ENCODE measurements at regions not wholly inside any gene's neighbourhood (a gene's known extent, or its start where the extent isn't known, plus 50 kb on each side); places are given as distances from the start of the nearest gene placed in this dataset.
"Not testable (repeated sequence)": the region's sequence is repeated elsewhere in the genome, so short reads cannot be mapped to it uniquely, and the experiment has no call there.

- intact Hi-C loops (cut with micrococcal nuclease), result no loop called here
Measured at GRCh38 chr5:41995193-41995592, 70.1 kb downstream of the FBXO4 start.

- intact Hi-C loops (cut with micrococcal nuclease), result no loop called here
Measured at GRCh38 chr5:42001673-42002072, 76.6 kb downstream of the FBXO4 start.

DNA sequence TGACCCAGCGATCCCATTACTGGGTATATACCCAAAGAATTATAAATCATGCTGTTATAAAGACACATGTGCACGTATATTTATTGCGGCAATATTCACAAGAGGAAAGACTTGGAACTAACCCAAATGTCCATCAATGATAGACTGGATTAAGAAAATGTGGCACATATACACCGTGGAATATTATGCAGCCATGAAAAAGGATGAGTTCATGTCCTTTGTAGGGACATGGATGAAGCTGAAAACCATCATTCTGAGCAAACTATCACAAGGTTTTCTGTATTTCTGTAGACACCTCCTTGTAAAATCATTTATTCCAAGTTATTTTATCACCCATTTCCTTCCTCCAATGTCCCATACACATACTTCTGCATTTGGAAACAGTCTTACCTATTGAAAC, 78.8 kb downstream of the FBXO4 start:
- intact Hi-C loops (cut with micrococcal nuclease), result not testable (repeated sequence)

GRCh38 chr5:42005561-42006153, 80.6 kb downstream of the FBXO4 start:
- intact Hi-C loops (cut with micrococcal nuclease), result loop anchor here (1.0 to 5.0 kb wide), 4 partner anchors 133 to 884 kb away; partner anchors contain the start of gene OXCT1

DNA sequence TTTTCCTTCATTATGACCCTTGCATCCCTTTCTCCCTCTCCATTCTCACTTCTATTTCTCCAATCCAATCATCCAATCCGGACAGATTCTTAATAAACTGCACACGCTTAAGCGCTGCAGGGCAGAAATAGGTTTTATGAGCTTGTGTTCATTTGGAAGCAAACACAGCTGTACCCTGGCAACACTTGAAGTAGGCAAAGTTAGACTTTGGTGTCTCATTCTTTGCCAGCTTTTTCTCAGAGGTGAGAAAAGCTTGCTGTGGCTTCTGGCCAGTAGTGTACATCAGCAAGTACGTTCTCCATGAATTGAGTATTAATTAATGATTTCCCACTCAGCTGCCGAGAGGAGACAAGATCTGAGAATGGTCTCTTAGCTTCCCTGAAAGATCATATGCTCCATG, 88.5 kb downstream of the FBXO4 start:
- intact Hi-C loops (cut with micrococcal nuclease), result no loop called here

DNA sequence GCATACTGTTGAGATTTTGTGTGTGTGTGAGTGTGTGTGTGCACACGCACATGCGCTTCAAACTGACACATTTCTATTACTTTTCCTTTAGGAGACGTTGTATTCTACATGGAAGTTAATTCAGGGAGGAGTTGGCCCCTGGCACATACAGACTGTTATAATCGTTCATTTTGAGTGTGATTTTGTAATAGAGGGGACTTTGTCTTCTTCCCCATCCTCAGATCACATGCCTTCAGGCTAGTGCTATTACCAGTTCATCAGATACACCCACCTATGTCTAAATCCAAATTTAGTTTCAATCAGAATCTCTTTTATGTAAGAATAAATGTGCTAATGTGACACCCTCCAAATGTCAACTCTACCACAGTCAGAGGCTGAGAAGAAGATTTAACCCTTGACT, 90.2 kb downstream of the FBXO4 start:
- intact Hi-C loops (cut with micrococcal nuclease), result no loop called here

DNA sequence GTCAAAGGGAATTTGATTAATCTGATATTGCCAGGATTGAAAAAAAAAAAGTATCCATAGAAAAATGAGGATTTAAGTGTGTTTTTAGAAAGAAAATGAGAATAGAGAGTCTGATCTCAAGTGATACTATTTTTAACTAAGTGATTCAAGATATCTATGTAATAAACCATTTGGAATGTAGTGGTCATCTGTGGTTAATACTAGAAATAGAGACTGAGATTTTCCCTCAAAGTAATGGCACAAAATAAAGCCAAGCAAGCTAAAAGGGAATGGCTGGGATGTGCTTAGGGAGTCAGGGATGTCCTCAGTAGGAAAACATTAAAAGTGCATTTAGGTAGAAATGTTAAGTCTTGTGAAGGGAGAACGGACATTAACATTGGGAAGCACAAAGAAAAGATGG, 90.6 kb downstream of the FBXO4 start:
- intact Hi-C loops (cut with micrococcal nuclease), result no loop called here

- intact Hi-C loops (cut with micrococcal nuclease), result no loop called here
Measured at GRCh38 chr5:42020788-42021530, 95.9 kb downstream of the FBXO4 start.

DNA sequence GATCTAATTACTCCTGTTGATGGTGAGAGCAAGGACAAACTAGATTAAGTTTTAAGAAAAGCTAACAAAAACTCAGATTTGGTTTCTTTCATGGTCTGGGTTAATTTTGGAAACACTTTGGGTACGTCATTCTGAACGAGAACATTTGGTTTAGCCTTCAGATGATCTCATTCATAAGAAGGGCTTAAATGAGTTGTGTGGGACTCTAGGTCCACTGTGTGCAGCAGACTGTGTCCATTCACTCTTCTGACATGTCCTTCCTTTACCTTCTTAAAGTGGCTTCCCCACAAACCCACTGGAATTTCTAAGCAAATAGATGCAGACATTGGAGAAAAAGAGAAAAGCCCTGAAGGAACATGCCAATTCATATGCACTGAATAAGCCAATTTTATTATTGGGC, 96.8 kb downstream of the FBXO4 start:
- intact Hi-C loops (cut with micrococcal nuclease), result no loop called here

GRCh38 chr5:42022383-42022972, 97.4 kb downstream of the FBXO4 start:
- intact Hi-C loops (cut with micrococcal nuclease), result no loop called here

DNA sequence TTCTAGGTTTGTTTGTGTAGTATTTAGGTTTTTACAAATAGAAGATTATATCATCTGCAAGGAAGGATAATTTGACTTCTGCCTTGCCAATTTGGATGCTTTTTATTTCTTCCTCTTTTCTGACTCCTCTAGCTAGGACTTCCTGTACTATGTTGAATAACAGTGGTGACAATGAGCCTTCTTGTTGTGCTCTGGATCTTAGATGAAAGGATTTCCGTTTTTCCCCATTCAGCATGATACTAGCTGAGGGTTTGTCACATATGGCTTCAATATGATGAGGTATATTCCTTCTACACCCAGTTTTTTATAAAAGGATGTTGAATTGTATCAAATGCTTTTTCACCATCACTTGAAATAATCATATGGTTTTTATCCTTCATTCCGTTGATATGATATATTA, 101.4 kb downstream of the FBXO4 start:
- intact Hi-C loops (cut with micrococcal nuclease), result no loop called here

GRCh38 chr5:42032137-42032536, 107.1 kb downstream of the FBXO4 start:
- intact Hi-C loops (cut with micrococcal nuclease), result no loop called here

GRCh38 chr5:42035526-42035925, 110.4 kb downstream of the FBXO4 start:
- intact Hi-C loops (cut with micrococcal nuclease), result no loop called here

DNA sequence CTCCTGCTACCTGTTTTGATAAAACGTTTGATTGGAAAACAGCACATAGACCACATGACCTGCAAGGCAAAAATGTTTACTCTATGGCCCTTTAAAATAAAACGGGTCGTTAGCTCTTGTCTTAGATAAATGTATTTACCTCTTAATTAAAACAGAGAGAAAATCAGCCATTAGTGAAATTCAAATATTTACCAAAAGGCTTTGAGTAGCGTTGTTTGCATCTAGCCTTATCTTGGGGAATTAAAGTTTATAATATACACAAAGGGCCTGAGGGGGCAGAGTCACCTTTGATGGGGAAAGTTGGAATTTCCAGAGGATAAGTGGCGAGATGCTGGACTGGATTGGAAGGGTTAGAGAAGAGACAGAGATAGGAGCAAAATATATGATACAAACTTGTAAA, 111.3 kb downstream of the FBXO4 start:
- intact Hi-C loops (cut with micrococcal nuclease), result no loop called here

DNA sequence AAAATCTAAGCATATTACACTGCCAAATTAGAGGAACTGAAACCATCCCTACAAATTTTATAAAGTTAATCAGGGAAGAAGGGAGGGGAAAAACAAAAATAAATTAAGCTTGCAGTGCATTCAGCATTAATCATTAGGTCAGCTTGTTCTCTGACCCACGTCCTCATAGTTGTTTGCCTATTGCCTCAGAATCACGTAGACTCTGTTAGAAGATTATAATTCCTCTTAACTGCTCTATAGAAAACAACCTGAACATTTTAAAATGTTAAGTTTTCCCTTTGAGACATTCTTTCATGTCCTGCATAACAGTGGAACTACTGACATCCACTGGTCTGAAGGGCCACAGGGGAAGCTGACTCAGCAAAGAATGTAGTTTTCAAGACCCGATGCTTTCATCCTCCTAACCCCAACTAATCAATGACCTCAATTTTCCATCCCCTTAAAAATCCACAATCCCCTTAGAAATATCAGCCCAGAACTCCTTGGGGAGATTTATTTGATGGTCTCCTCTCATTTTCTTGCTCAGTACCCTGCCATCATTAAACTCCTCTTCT, 112.4 kb downstream of the FBXO4 start:
- intact Hi-C loops (cut with micrococcal nuclease), result no loop called here

GRCh38 chr5:42043400-42043799, 118.3 kb downstream of the FBXO4 start:
- intact Hi-C loops (cut with micrococcal nuclease), result no loop called here

DNA sequence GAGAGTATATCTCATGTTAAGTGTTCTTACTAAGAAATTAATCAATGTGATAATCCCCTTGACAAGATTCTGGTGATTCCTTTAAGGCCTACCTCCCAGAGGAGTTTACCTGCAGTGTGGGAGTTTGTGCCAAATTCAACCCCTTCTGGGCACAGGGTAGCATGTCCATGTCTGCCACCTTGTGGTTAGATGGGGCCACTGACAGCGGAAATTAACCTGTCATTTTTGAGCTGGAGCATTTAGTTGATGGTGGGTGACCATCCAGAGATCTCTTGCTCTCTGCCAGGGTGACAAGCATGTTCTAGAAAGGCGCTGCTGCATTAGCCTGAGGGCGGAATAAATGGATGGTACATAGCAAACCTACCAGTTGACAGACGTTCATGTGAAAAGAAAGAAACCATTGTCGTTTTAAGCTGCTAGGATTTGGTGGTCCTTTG, 132.2 kb downstream of the FBXO4 start:
- intact Hi-C loops (cut with micrococcal nuclease), result loop anchor here (1.0 to 5.0 kb wide), 5 partner anchors 132 to 832 kb away; partner anchors contain the start of gene FBXO4

- intact Hi-C loops (cut with micrococcal nuclease), result loop anchor here (5.0 kb wide), 1 partner anchor 352 kb away; no protein-coding TSS in a partner anchor
Measured at GRCh38 chr5:42059291-42059690, 134.2 kb downstream of the FBXO4 start.

DNA sequence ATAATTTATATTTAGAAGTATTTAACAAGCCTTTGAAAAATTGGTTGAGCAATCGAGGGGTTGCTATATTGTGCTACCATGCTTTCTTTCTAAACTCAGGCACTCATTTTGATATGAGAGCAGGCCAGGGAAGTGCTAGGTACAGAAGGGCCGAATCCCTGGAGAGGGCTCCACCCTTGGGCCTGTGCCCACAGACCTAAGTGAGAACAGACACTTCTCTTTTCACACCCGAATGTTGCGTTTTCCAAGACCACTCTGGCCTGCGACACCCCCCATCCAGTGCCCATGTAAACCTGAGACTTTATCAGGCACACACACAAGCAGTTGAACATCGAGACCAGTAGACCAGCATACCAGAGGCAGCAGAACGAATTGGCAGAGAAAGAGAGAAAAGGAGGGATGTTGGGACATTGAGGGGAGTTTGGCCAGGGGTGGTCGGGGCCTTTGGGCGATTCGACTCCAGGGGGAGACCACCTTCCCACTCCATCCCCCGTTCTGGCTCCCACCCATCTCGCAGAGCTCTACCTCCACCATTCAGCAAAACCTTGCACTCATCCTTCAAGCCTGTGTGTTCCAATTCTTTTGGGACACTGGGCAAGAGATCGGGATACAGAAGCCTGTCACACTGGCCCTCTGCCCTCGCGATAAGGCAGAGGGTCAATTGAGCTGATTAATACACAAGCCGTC, 134.8 kb downstream of the FBXO4 start:
- intact Hi-C loops (cut with micrococcal nuclease), result loop anchor here (5.0 kb wide), 1 partner anchor 353 kb away; no protein-coding TSS in a partner anchor

DNA sequence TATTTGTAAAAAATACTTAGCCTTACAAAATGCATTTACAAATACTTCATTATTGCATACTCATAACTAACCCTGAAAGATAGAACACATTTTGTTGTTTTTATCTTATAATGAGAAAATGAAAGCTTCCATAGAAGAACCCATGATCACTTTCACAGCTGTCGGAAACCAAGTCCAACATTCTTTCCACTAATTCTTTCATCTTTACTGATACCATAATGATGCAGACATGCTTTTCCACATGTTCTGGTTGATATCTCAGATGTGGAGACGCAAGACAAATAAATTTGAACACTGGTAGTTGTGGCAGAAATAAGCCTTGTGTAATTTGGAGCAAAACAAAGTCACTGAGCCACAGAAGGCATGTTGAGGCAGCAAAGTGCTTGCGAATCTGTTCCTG, 136.0 kb downstream of the FBXO4 start:
- intact Hi-C loops (cut with micrococcal nuclease), result no loop called here

DNA sequence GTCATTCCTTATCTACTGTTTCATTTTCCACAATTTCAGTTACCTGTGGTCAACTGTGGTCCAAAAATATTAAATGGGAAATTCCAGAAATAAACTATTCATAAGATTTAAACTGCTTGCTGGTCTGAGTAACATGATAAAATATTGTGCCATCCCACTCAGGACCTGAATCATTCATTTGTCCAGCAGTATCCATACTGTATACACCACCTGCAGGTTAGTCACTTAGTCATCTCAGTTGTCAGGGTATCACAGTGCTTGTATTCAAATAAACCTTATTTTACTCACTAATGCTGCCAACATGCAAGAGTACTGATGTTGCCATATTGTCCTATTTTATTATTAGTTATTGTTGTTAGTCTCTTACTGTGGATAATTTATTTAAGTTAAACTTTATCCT, 139.7 kb downstream of the FBXO4 start:
- intact Hi-C loops (cut with micrococcal nuclease), result no loop called here

DNA sequence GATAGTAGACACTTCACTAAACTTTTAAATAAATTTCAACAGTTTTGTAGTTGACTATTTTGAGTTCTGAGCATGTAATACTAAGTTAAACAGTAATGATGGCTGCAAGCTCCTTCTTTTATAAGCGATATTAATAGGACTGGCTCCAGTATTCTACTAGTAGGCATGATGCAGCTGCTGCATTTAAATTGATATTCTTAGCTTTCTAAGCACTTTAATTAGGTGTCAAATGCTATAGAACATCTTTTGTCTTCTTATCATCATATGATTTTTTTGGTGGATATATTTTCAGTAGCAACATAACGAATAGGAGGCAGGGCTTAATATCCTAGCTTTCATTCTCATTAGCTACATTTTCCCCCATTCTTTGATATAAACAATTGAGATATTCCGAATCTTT, 141.1 kb downstream of the FBXO4 start:
- intact Hi-C loops (cut with micrococcal nuclease), result no loop called here

Measured in T-helper 1 cell treated with Interleukin-12 subunit alpha and Interleukin-12 subunit beta and Interleukin-4 antibody, amounts not matched to agents 30 ng/mL and 1 ng/mL, for 36 hours (primary cell).